SU-DHL-6 (cell line): ENCODE measurements at regions not wholly inside any gene's neighbourhood (a gene's known extent, or its start where the extent isn't known, plus 50 kb on each side); places are given as distances from the start of the nearest gene placed in this dataset.

Experiments
- H2AFZ ChIP-seq: fragments of 200-600 bp; sonication (generic); 2 replicates; pipeline ENCODE4 v1.6.1; 2014; ENCODE audit warnings: low read depth, mild to moderate bottlenecking, moderate library complexity, mixed read lengths, antibody characterized with exemption, low read length; ENCODE audit not compliant: severe bottlenecking
- H3F3A ChIP-seq: fragments of 200-600 bp; shearing (Covaris generic); 2 replicates; pipeline ENCODE4 v1.6.0; 2016; ENCODE audit warnings: antibody characterized with exemption, mild to moderate bottlenecking; ENCODE audit not compliant: insufficient read depth
- H3K27ac ChIP-seq: fragments of 200-600 bp; sonication (generic); 2 replicates; pipeline ENCODE4 v1.5.1; 2016; ENCODE audit warnings: low read depth, mild to moderate bottlenecking, low read length, moderate library complexity, mixed read lengths
- H3K27me3 ChIP-seq: fragments of 200-600 bp; sonication (generic), shearing (Covaris generic); 2 replicates; pipeline ENCODE4 v1.6.0; 2014; ENCODE audit warnings: mild to moderate bottlenecking, low read length
- H3K36me3 ChIP-seq: fragments of 200-600 bp; sonication (generic); 2 replicates; pipeline ENCODE4 v1.6.1; 2014; ENCODE audit warnings: mild to moderate bottlenecking, low read length, mixed read lengths
- H3K4me2 ChIP-seq: fragments of 300-600, 200-600 bp; shearing (Covaris generic), sonication (generic); 2 replicates; pipeline ENCODE4 v1.6.0; 2014; ENCODE audit warnings: low read length, low read depth, mild to moderate bottlenecking; ENCODE audit not compliant: poor library complexity, severe bottlenecking
- H3K4me3 ChIP-seq: fragments of 200-600 bp; sonication (generic); 2 replicates; pipeline ENCODE4 v1.5.1; 2014; ENCODE audit warnings: antibody characterized with exemption, low read length, mild to moderate bottlenecking, mixed read lengths; ENCODE audit not compliant: insufficient read depth, poor library complexity, severe bottlenecking
- H3K79me2 ChIP-seq: fragments of 200-600 bp; sonication (generic); 2 replicates; pipeline ENCODE4 v1.6.1; 2014; ENCODE audit warnings: mild to moderate bottlenecking, low read length, moderate library complexity; ENCODE audit not compliant: insufficient read depth
- H3K9ac ChIP-seq: fragments of 200-600 bp; sonication (generic); 2 replicates; pipeline ENCODE4 v1.7.0; 2014; ENCODE audit warnings: mild to moderate bottlenecking, low read length
- H3K9me2 ChIP-seq: fragments of 200-600 bp; sonication (generic); replicated peaks from 2 replicates; pipeline ENCODE4 v1.6.1; 2014; ENCODE audit warnings: low read length; ENCODE audit not compliant: insufficient read depth
- H3K9me3 ChIP-seq: fragments of 200-600 bp; sonication (generic); 2 replicates; pipeline ENCODE4 v1.6.1; 2014; ENCODE audit warnings: low read length, mixed read lengths; ENCODE audit not compliant: insufficient read depth
- H4K20me1 ChIP-seq: fragments of 200-600 bp; sonication (generic); 2 replicates; pipeline ENCODE4 v1.6.1; 2014; ENCODE audit warnings: low read depth, mild to moderate bottlenecking, antibody characterized with exemption, low read length, moderate library complexity, mixed read lengths
- EZH2phosphoT487 ChIP-seq: fragments of 200-600 bp; sonication (generic), shearing (Covaris generic); conservative IDR thresholded peaks from 2 replicates; pipeline ENCODE4 v1.6.1; 2018; ENCODE audit warnings: mild to moderate bottlenecking, antibody characterized with exemption, low read length, moderate library complexity, mixed read lengths
- TF ChIP-seq, protein P1 (sequence below): fragments of 200-600 bp; sonication (generic); IDR thresholded peaks from one replicate; pipeline ENCODE4 v1.5.1; 2017; ENCODE audit warnings: antibody characterized with exemption, mild to moderate bottlenecking, low read length, moderate library complexity; ENCODE audit not compliant: insufficient read depth, poor library complexity, severe bottlenecking

DNA sequence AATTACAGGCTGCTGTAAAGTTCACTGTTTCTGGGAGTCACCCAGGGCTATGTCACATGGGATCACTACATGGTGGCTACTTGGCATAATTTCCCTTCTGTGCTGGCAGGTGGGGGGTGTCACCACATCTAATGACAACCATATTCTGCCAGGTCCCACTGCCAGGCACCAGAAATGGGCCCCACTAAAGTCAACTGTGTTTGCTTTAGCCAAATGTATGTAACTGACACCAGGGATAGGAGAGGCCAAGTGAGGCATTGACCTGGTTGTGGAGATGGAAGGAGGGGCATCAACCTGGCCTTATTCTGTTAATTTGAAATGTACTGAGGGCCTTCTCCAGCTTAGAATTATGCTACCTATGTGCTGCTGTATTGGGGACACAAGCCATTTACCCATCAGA is 370.6 kb upstream of the PROX1 start:
- Histone ChIP-seq H3K36me3 (no peaks in the 10 kb centered on the region), H3K4me3 (no peak overlapping the region), H3K9me3 (no peaks in the 10 kb centered on the region), H4K20me1 (no peaks in the 10 kb centered on the region), H3K79me2 (no peaks in the 10 kb centered on the region), H3K27me3 (no peaks in the 10 kb centered on the region), H3K9ac (no peak overlapping the region), H2AFZ (no peak overlapping the region), H3K4me2 (no peak overlapping the region), H3K9me2 (no peaks in the 10 kb centered on the region), H3F3A (no peaks in the 10 kb centered on the region), H3K27ac (no peak overlapping the region)
- TF ChIP-seq EZH2phosphoT487: no peak

DNA sequence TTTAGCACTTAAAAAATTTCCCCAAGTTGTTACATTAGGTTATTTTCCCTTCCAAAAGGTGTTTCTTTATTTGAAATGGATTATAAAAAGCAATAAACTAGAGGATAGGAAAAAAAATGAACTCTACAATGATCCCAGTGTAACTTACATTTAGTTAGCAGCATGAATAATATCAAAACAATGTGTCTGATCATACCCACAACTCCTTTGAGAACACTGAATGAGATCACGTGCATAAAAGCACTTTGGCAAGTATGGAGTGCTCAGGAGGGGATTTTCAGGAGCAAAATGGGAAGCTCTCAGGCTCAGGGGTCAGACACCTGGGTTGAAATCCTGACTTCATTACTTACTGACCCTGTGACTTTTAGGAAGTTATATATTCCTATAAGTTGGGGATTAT is 369.7 kb upstream of the PROX1 start:
- Histone ChIP-seq H3K4me3 (no peak overlapping the region), H3K9me3 (no peaks in the 10 kb centered on the region), H3K27ac (no peak overlapping the region), H3K9me2 (no peaks in the 10 kb centered on the region), H3K79me2 (no peaks in the 10 kb centered on the region), H3K9ac (no peak overlapping the region), H2AFZ (no peak overlapping the region), H3K27me3 (no peaks in the 10 kb centered on the region), H3F3A (no peaks in the 10 kb centered on the region), H4K20me1 (no peaks in the 10 kb centered on the region), H3K4me2 (no peak overlapping the region), H3K36me3 (no peaks in the 10 kb centered on the region)
- TF ChIP-seq EZH2phosphoT487: no peak
- TF ChIP-seq, protein P1, sequence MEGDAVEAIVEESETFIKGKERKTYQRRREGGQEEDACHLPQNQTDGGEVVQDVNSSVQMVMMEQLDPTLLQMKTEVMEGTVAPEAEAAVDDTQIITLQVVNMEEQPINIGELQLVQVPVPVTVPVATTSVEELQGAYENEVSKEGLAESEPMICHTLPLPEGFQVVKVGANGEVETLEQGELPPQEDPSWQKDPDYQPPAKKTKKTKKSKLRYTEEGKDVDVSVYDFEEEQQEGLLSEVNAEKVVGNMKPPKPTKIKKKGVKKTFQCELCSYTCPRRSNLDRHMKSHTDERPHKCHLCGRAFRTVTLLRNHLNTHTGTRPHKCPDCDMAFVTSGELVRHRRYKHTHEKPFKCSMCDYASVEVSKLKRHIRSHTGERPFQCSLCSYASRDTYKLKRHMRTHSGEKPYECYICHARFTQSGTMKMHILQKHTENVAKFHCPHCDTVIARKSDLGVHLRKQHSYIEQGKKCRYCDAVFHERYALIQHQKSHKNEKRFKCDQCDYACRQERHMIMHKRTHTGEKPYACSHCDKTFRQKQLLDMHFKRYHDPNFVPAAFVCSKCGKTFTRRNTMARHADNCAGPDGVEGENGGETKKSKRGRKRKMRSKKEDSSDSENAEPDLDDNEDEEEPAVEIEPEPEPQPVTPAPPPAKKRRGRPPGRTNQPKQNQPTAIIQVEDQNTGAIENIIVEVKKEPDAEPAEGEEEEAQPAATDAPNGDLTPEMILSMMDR: no peak

DNA sequence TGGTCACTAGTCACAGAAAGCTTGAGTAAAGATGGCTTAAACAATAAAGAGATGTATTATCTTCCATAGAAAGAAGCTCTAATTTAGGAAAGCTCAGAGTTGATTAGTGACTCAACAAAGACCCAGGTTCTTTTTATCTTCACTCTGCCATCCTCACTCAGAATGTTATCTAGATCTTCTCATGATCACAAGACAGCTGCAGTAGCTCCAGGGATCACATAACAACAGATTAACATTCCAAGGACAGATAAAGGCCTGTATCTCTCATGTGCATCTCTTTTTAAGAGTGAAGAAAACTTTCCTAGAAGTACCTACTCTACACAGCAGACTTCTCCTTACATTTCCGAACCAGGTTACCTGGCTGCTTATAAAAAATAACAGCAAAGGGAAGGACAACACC is 368.7 kb upstream of the PROX1 start:
- Histone ChIP-seq H3K27ac (no peak overlapping the region), H4K20me1 (no peaks in the 10 kb centered on the region), H3K9ac (no peak overlapping the region), H3K4me3 (no peak overlapping the region), H3K79me2 (no peaks in the 10 kb centered on the region), H3K36me3 (no peaks in the 10 kb centered on the region), H3F3A (no peaks in the 10 kb centered on the region), H3K9me2 (no peaks in the 10 kb centered on the region), H3K9me3 (no peaks in the 10 kb centered on the region), H2AFZ (no peak overlapping the region), H3K4me2 (no peak overlapping the region), H3K27me3 (no peaks in the 10 kb centered on the region)
- TF ChIP-seq, protein P1: no peak
- TF ChIP-seq EZH2phosphoT487: no peak

DNA sequence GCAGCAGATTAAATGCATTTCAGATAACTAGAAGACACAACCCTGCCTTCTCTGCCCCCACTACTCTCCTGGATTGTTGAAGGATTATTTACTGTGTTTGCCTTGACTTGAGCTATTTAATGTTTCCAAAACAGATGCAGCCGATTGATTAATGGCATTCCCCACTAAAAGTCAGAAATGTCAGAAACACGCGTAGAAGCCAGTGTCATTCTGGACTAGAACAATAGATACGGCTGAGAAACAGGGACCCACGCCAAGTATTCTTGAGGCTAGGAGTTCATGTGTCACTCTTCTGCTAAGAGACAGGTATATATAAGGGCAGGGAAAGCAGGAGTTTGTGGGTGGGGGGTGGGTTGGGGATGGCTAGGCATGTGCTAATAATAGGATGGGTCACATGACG is 366.7 kb upstream of the PROX1 start:
- H3K9me3 ChIP-seq: no peaks in the 10 kb centered on the region
- H3K79me2 ChIP-seq: no peaks in the 10 kb centered on the region
- TF ChIP-seq, protein P1: no peak
- TF ChIP-seq EZH2phosphoT487: no peak
- no peak overlapping the region for H3K9ac ChIP-seq
- no peaks in the 10 kb centered on the region for H3F3A ChIP-seq
- H3K36me3 ChIP-seq: no peaks in the 10 kb centered on the region
- H3K4me2 ChIP-seq: no peak overlapping the region
- H3K27me3 ChIP-seq: no peaks in the 10 kb centered on the region
- no peaks in the 10 kb centered on the region for H3K9me2 ChIP-seq
- no peak overlapping the region for H3K27ac ChIP-seq
- H3K4me3 ChIP-seq: no peak overlapping the region
- H4K20me1 ChIP-seq: no peaks in the 10 kb centered on the region
- H2AFZ ChIP-seq: no peak overlapping the region
